CD4-positive, alpha-beta T cell (primary cell): ENCODE measurements at regions not wholly inside any gene's neighbourhood (a gene's known extent, or its start where the extent isn't known, plus 50 kb on each side); places are given as distances from the start of the nearest gene placed in this dataset.

Experiments
- ATAC-seq: fragments of 200-7000 bp; cut with Tn5 transposase; one replicate; pipeline ENCODE4 v1.10.0; 2022; ENCODE audit warnings: mild to moderate bottlenecking; ENCODE audit not compliant: poor library complexity
- CTCF ChIA-PET: fragments of 350-600 bp; sonication (Branson Sonifier 250); formaldehyde crosslinking; loops from one replicate; lab custom pipeline; 2021; ENCODE audit warnings: antibody characterized with exemption, inconsistent platforms; lab: Charles Lee
- POLR2A ChIA-PET: fragments of 350-600 bp; sonication (Branson Sonifier 250); formaldehyde crosslinking; loops from one replicate; lab custom pipeline; 2021; ENCODE audit warnings: antibody characterized with exemption, inconsistent platforms; lab: Charles Lee
- DNase-seq, 14 experiments: peaks; one replicate each; pipeline ENCODE4 v3.0.0-alpha.2; 2013 to 2020; ENCODE audit warnings: mixed read lengths in 2 of 14
- H3K27ac ChIP-seq, 2 donors: one replicate each; pipeline versions ENCODE4 v1.5.1 to v1.7.0; 2013; ENCODE audit warnings: low read length in 2 of 2, low read depth in 1 of 2, mild to moderate bottlenecking in 1 of 2
- H3K27me3 ChIP-seq, 2 experiments: 1 replicate in 1 of 2; 2 replicates in 1 of 2; pipeline versions ENCODE4 v1.6.1 to v1.7.0; 2013; ENCODE audit warnings: low read length in 2 of 2, control low read depth in 1 of 2, mild to moderate bottlenecking in 1 of 2, moderate library complexity in 1 of 2; ENCODE audit not compliant: insufficient read depth in 2 of 2, control insufficient read depth in 1 of 2
- H3K36me3 ChIP-seq: one replicate; pipeline ENCODE4 v1.6.1; 2013; ENCODE audit warnings: low read length, control low read depth; ENCODE audit not compliant: insufficient read depth
- H3K4me1 ChIP-seq: one replicate; pipeline ENCODE4 v1.6.1; 2013; ENCODE audit warnings: low read length, control low read depth; ENCODE audit not compliant: insufficient read depth
- H3K4me3 ChIP-seq: one replicate; pipeline ENCODE4 v1.5.1; 2013; ENCODE audit warnings: mild to moderate bottlenecking, low read length, moderate library complexity
- H3K9me3 ChIP-seq, 2 experiments: 1 replicate in 1 of 2; 2 replicates in 1 of 2; pipeline versions ENCODE4 v1.6.1 to v1.7.0; 2013; ENCODE audit warnings: low read length in 2 of 2, mild to moderate bottlenecking in 2 of 2, control low read depth in 1 of 2, moderate library complexity in 1 of 2; ENCODE audit not compliant: control insufficient read depth in 1 of 2, insufficient read depth in 1 of 2
- H3K27ac Mint-ChIP-seq: one replicate; pipeline ENCODE4 v1.8.0; 2020; ENCODE audit warnings: mixed read lengths
- H3K27me3 Mint-ChIP-seq: one replicate; pipeline ENCODE4 v1.8.0; 2021; ENCODE audit warnings: mixed read lengths
- H3K36me3 Mint-ChIP-seq: one replicate; pipeline ENCODE4 v1.8.0; 2021; ENCODE audit warnings: low read depth, mixed read lengths
- H3K4me1 Mint-ChIP-seq: one replicate; pipeline ENCODE4 v1.8.0; 2021; ENCODE audit warnings: low read depth, mixed read lengths
- H3K4me3 Mint-ChIP-seq: one replicate; pipeline ENCODE4 v1.8.0; 2020; ENCODE audit warnings: mild to moderate bottlenecking, mixed read lengths
- H3K9me3 Mint-ChIP-seq: one replicate; pipeline ENCODE4 v1.8.0; 2020; ENCODE audit warnings: mixed read lengths
- intact Hi-C, 2 experiments: fragments of 100-400 bp; cut with DNase I in 1 of 2; cut with micrococcal nuclease in 1 of 2; formaldehyde crosslinking; loops; one replicate each; pipeline versions ENCODE4 v1.15.1 to v1.9.0; 2023 to 2025; cut with DNase I, micrococcal nuclease
- TF ChIP-seq, protein P1 (sequence below): fragments of 200-600 bp; IDR thresholded peaks from one replicate; pipeline ENCODE4 v1.8.0; 2022; ENCODE audit warnings: antibody characterized with exemption, mild to moderate bottlenecking

DNA sequence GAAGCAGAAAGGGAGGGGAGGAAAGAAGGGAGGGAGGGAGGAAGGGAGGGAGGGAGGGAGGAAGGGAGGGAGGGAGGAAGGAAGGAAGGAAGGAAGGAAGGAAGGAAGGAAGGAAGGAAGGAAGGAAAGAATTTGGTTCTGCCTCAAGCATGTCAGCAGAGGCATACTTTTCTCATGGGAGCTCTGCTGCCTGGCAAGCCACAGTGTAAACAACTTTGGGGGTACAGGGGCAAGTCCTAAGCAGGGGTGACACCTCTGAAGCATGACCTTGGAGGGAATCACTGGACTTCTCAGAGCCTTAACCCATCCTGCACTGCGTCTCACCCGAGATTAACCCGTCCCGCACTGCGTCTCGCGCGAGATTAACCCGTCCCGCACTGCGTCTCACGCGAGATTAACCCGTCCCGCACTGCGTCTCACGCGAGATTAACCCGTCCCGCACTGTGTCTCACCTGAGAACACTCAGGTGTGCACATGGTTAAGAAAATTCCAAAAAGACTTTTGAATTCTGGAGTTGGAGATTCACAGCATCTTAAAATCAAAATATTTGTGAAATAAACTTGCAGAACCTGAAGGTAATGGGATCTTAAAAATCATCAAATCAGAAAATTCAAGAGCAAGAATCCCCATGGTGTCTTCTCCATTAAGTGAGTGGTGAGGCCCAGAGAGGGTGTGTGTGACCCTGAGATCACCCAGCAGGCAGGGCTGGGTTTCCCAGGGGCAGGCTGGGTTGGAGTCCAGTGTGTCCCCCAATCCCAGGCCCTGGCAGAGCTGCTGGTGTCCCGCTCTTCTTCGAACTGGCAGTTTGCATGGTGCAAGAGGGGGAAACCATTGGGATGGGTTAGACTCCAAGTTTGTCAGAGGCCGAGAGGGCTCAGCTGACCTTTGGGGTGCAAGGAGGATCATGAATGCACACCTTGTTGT lies 190.4 kb downstream of the MN1 start:
- DNase-seq, result no peak
- ChIA-PET POLR2A (no interaction called here), CTCF (no interaction called here)
- H3K27me3 ChIP-seq, result peaks cover 11 to 29% of the 10 kb centered on the region in 2 experiments
- H3K27ac Mint-ChIP-seq, result no peak overlapping the region
- H3K4me1 ChIP-seq, result no peaks in the 10 kb centered on the region
- H3K4me3 ChIP-seq, result no peak overlapping the region
- peaks cover 0 to 13% of the 10 kb centered on the region in 2 experiments for H3K9me3 ChIP-seq
- H3K9me3 Mint-ChIP-seq, result no peaks in the 10 kb centered on the region
- no peaks in the 10 kb centered on the region for H3K36me3 Mint-ChIP-seq
- TF ChIP-seq, protein P1, sequence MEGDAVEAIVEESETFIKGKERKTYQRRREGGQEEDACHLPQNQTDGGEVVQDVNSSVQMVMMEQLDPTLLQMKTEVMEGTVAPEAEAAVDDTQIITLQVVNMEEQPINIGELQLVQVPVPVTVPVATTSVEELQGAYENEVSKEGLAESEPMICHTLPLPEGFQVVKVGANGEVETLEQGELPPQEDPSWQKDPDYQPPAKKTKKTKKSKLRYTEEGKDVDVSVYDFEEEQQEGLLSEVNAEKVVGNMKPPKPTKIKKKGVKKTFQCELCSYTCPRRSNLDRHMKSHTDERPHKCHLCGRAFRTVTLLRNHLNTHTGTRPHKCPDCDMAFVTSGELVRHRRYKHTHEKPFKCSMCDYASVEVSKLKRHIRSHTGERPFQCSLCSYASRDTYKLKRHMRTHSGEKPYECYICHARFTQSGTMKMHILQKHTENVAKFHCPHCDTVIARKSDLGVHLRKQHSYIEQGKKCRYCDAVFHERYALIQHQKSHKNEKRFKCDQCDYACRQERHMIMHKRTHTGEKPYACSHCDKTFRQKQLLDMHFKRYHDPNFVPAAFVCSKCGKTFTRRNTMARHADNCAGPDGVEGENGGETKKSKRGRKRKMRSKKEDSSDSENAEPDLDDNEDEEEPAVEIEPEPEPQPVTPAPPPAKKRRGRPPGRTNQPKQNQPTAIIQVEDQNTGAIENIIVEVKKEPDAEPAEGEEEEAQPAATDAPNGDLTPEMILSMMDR, result no peak
- intact Hi-C loops, result no loop called here
- H3K36me3 ChIP-seq, result no peaks in the 10 kb centered on the region
- H3K27me3 Mint-ChIP-seq, result peaks cover 34% of the 10 kb centered on the region
- no peak overlapping the region for H3K4me3 Mint-ChIP-seq
- ATAC-seq, result no peak
- no peaks in the 10 kb centered on the region for H3K4me1 Mint-ChIP-seq
- no peak overlapping the region for H3K27ac ChIP-seq

DNA sequence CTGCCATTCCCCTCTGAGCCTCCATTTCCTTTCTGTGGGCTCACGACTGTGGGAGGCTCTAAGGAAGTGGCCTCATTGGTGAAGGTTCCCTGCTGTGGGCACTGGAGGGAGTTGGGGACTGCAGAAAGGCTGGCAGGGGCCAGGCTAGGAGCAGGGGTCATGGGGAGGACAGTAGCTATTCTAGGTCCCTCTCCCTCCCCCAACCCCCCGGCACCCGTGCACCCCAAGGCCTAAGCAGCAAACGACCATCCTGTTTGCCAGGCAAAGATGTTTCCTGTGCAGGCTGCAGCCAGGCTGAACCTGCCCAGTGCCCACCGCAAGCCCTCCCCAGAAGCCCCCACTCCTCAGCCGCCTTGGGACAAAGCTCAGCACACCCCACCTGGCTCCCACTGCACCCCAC lies 189.4 kb downstream of the MN1 start:
- Mint-ChIP-seq H3K4me3 (no peak overlapping the region), H3K4me1 (no peaks in the 10 kb centered on the region), H3K9me3 (no peaks in the 10 kb centered on the region), H3K36me3 (no peaks in the 10 kb centered on the region), H3K27me3 (peaks cover 34% of the 10 kb centered on the region), H3K27ac (no peak overlapping the region)
- no peaks in the 10 kb centered on the region for H3K4me1 ChIP-seq
- no peak overlapping the region for H3K4me3 ChIP-seq
- H3K36me3 ChIP-seq, result no peaks in the 10 kb centered on the region
- intact Hi-C loops, result no loop called here
- ChIA-PET POLR2A (no interaction called here), CTCF (no interaction called here)
- H3K27ac ChIP-seq, result no peak overlapping the region
- DNase-seq, result no peak
- peaks cover 0 to 13% of the 10 kb centered on the region in 2 experiments for H3K9me3 ChIP-seq
- no peak for ATAC-seq
- peaks cover 11 to 29% of the 10 kb centered on the region in 2 experiments for H3K27me3 ChIP-seq
- TF ChIP-seq, protein P1, result no peak

DNA sequence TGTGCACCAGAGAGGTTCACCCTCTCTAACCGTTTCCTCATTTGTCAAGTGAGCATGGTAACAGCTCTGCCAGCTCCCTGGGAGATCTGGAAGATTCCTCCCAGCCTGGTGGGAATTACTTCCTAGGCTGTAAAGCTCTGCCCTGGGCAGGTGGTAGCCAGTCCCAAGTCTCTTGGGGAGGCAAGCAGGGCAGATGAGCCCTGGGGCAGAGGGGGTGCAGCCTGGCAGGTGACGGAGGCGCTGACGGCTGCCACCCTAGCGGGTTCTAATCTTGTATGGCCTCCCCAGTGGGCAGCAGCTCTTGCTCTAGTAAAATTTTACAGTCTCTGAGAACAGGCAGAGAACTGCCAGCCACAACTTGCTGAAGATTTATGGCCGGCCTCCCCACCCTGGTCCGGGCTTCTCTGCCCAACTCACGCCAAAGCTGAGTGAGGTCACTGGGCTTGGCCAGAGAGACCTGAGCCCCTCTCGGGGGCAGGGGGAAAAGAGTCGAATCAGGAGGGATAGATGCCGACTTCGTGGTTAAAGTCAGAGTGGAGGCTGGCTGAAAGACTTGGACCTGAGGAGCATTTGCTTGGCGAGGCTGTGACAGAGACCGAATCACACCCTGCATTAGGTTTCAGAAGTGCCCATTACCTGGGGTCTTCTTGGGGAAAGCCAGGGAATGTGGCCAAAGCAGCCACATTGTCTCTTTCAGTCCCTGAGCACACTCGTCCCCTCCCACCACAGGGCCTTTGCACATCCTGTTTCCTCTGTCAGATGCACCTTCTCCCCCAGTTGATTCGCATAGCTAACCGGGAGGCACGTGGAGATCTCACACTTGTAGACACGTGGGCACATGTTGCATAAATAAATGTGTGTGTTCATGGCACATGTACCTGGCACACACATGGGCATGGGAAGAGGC lies 188.2 kb downstream of the MN1 start:
- no peak for DNase-seq
- H3K27ac Mint-ChIP-seq, result no peak overlapping the region
- peaks cover 0 to 13% of the 10 kb centered on the region in 2 experiments for H3K9me3 ChIP-seq
- H3K9me3 Mint-ChIP-seq, result no peaks in the 10 kb centered on the region
- peaks cover 11 to 29% of the 10 kb centered on the region in 2 experiments for H3K27me3 ChIP-seq
- H3K36me3 ChIP-seq, result no peaks in the 10 kb centered on the region
- TF ChIP-seq, protein P1, result no peak
- no peaks in the 10 kb centered on the region for H3K36me3 Mint-ChIP-seq
- H3K4me1 Mint-ChIP-seq, result no peaks in the 10 kb centered on the region
- H3K27ac ChIP-seq, result no peak overlapping the region
- no peaks in the 10 kb centered on the region for H3K4me1 ChIP-seq
- intact Hi-C loops, result no loop called here
- peaks cover 34% of the 10 kb centered on the region for H3K27me3 Mint-ChIP-seq
- CTCF ChIA-PET, result no interaction called here
- no peak overlapping the region for H3K4me3 Mint-ChIP-seq
- no peak overlapping the region for H3K4me3 ChIP-seq
- POLR2A ChIA-PET, result no interaction called here
- no peak for ATAC-seq
